ENCODE measurements at regions not wholly inside any gene's neighbourhood (a gene's known extent, or its start where the extent isn't known, plus 50 kb on each side); places are given as distances from the start of the nearest gene placed in this dataset.
"Not testable (repeated sequence)": the region's sequence is repeated elsewhere in the genome, so short reads cannot be mapped to it uniquely, and the experiment has no call there.

GRCh38 chrX:77160301-77160700 lies 286.9 kb upstream of the FGF16 start:
- no peak for DNase-seq (ENCODE audit: low read depth, low spot score)

GRCh38 chrX:77162777-77163176 lies 284.4 kb upstream of the FGF16 start:
- DNase-seq (ENCODE audit: low read depth, low spot score): no peak

- no peak for DNase-seq (ENCODE audit: low read depth, low spot score)
These were observed 279.2 kb upstream of the FGF16 start for GRCh38 chrX:77167993-77168392.

- no peak for DNase-seq (ENCODE audit: low read depth, low spot score)
These were observed 272.3 kb upstream of the FGF16 start for GRCh38 chrX:77174680-77175519.

- no peak for DNase-seq (ENCODE audit: low read depth, low spot score)
These were observed 246.5 kb upstream of the FGF16 start for GRCh38 chrX:77200663-77201062.

- DNase-seq (ENCODE audit: low read depth, low spot score): no peak
These were observed 224.1 kb upstream of the FGF16 start for GRCh38 chrX:77223046-77223445.

- DNase-seq (ENCODE audit: low read depth, low spot score): no peak
These were observed 182.7 kb upstream of the FGF16 start for GRCh38 chrX:77264490-77264889.

- DNase-seq (ENCODE audit: low read depth, low spot score): no peak
These were observed 171.8 kb upstream of the FGF16 start for GRCh38 chrX:77275392-77275791.

- DNase-seq (ENCODE audit: low read depth, low spot score): no peak
These were observed 170.4 kb upstream of the FGF16 start for GRCh38 chrX:77276742-77277141.

- no peak for DNase-seq (ENCODE audit: low read depth, low spot score)
These were observed 169.3 kb upstream of the FGF16 start for GRCh38 chrX:77277911-77278310.

- DNase-seq (ENCODE audit: low read depth, low spot score): not testable (repeated sequence)
These were observed 167.8 kb upstream of the FGF16 start for GRCh38 chrX:77279373-77279772.

GRCh38 chrX:77293331-77293995 lies 153.7 kb upstream of the FGF16 start:
- no peak for DNase-seq (ENCODE audit: low read depth, low spot score)

- no peak for DNase-seq (ENCODE audit: low read depth, low spot score)
These were observed 148.9 kb upstream of the FGF16 start for GRCh38 chrX:77298296-77298695.

- no peak for DNase-seq (ENCODE audit: low read depth, low spot score)
These were observed 148.4 kb upstream of the FGF16 start for GRCh38 chrX:77298790-77299189.

GRCh38 chrX:77299549-77299948 lies 147.6 kb upstream of the FGF16 start:
- no peak for DNase-seq (ENCODE audit: low read depth, low spot score)

GRCh38 chrX:77342004-77342403 lies 105.2 kb upstream of the FGF16 start:
- no peak for DNase-seq (ENCODE audit: low read depth, low spot score)

GRCh38 chrX:77346859-77347258 lies 100.3 kb upstream of the FGF16 start:
- no peak for DNase-seq (ENCODE audit: low read depth, low spot score)

GRCh38 chrX:77347572-77347971 lies 99.6 kb upstream of the FGF16 start:
- no peak for DNase-seq (ENCODE audit: low read depth, low spot score)

- DNase-seq (ENCODE audit: low read depth, low spot score): no peak
These were observed 57.3 kb upstream of the FGF16 start for GRCh38 chrX:77389891-77390290.

- DNase-seq (ENCODE audit: low read depth, low spot score): not testable (repeated sequence)
These were observed 56.8 kb upstream of the FGF16 start for GRCh38 chrX:77390365-77390764.

GRCh38 chrX:77396781-77397180 lies 50.4 kb upstream of the FGF16 start:
- DNase-seq (ENCODE audit: low read depth, low spot score): no peak
